HCT116 (cell line): ENCODE measurements at regions not wholly inside any gene's neighbourhood (a gene's known extent, or its start where the extent isn't known, plus 50 kb on each side); places are given as distances from the start of the nearest gene placed in this dataset.

Experiments
- ATAC-seq: fragments of 200-7000 bp; cut with Tn5 transposase; 2 replicates; pipeline ENCODE4 v1.9.1; 2020; ENCODE audit warnings: mild to moderate bottlenecking, moderate library complexity
- BruUV-seq: library from RNA; stranded (reverse); fragments of 400-500 nt; replicated peaks from 2 replicates; lab custom pipeline; 2021; lab: Mats Ljungman, UMichigan
- CTCF ChIA-PET: fragments of 300-600 bp; sonication (Branson Sonifier 250); formaldehyde crosslinking; loops from one replicate; lab custom pipeline; 2021; ENCODE audit warnings: antibody characterized with exemption; lab: Charles Lee
- POLR2A ChIA-PET: fragments of 300-600, 350-600 bp; sonication (Branson Sonifier 250); formaldehyde crosslinking; loops from one replicate; lab custom pipeline; 2021; ENCODE audit warnings: antibody characterized with exemption; lab: Charles Lee
- RAD21 ChIA-PET, 2 experiments: fragments of 300-600 bp; sonication (Branson Sonifier 250); formaldehyde crosslinking; loops; one replicate each; lab custom pipeline; 2023; ENCODE audit warnings: low total read pairs in 2 of 2; ENCODE audit not compliant: uncharacterized antibody in 2 of 2, unreplicated experiment in 2 of 2, low non-redundant PET in 1 of 2; lab: Charles Lee
- DNase-seq: peaks from one replicate; pipeline ENCODE4 v3.0.0-alpha.2; 2010; ENCODE audit warnings: low read depth, low spot score
- H2AFZ ChIP-seq: fragments of 200-600 bp; shearing (Covaris generic), sonication (generic); 2 replicates; pipeline ENCODE4 v1.6.1; 2017; ENCODE audit warnings: low read depth, mixed run types, mixed read lengths, antibody characterized with exemption, low read length; ENCODE audit not compliant: poor library complexity, severe bottlenecking
- H3K27ac ChIP-seq: 2 replicates; pipeline ENCODE4 v1.5.1; 2012; ENCODE audit warnings: low read depth, low read length
- H3K27me3 ChIP-seq: fragments of 200-600 bp; sonication (generic); 2 replicates; pipeline ENCODE4 v1.6.1; 2016; ENCODE audit warnings: mixed run types, low read length, mixed read lengths; ENCODE audit not compliant: insufficient read depth
- H3K36me3 ChIP-seq, 2 experiments: fragments of 200-500 bp in 1 of 2; fragments of 200-600 bp in 1 of 2; sonication (Bioruptor generic) in 1 of 2; sonication (generic) in 1 of 2; 2 replicates each; pipeline versions ENCODE4 v1.5.1 to v1.6.1; 2014 to 2016; ENCODE audit warnings: low read length in 2 of 2, inconsistent platforms in 1 of 2, mixed read lengths in 1 of 2, mixed run types in 1 of 2; ENCODE audit not compliant: insufficient read depth in 2 of 2, control insufficient read depth in 1 of 2
- H3K4me1 ChIP-seq, 2 experiments: fragments of 200-600 bp in 1 of 2; sonication (generic) in 1 of 2; 2 replicates each; pipeline versions ENCODE4 v1.5.1 to v1.6.1; 2012 to 2017; ENCODE audit warnings: low read length in 2 of 2, inconsistent platforms in 1 of 2, mild to moderate bottlenecking in 1 of 2, mixed read lengths in 1 of 2, mixed run types in 1 of 2, moderate library complexity in 1 of 2; ENCODE audit not compliant: insufficient read depth in 2 of 2, control insufficient read depth in 1 of 2
- H3K4me2 ChIP-seq: fragments of 200-600 bp; sonication (generic); 2 replicates; pipeline ENCODE4 v1.6.1; 2017; ENCODE audit warnings: mixed run types, low read length, mixed read lengths
- H3K4me3 ChIP-seq, 2 experiments: fragments of 200-600 bp in 1 of 2; sonication (generic) in 1 of 2; replicated peaks in 1 of 2; 2 replicates each; pipeline ENCODE4 v1.5.1; 2011 to 2016; ENCODE audit warnings: low read length in 2 of 2, control low read depth in 1 of 2, low read depth in 1 of 2, mild to moderate bottlenecking in 1 of 2, mixed read lengths in 1 of 2, mixed run types in 1 of 2
- H3K79me2 ChIP-seq: fragments of 200-600 bp; sonication (generic); 2 replicates; pipeline ENCODE4 v1.6.1; 2017; ENCODE audit warnings: mild to moderate bottlenecking, mixed run types, low read length, moderate library complexity, mixed read lengths; ENCODE audit not compliant: insufficient read depth
- H3K9ac ChIP-seq: fragments of 200-600 bp; sonication (generic); 2 replicates; pipeline ENCODE4 v1.6.1; 2016; ENCODE audit warnings: low read length, mixed read lengths
- H3K9me2 ChIP-seq: fragments of 200-600 bp; sonication (generic), shearing (Covaris generic); 2 replicates; pipeline ENCODE4 v1.6.1; 2017; ENCODE audit warnings: mixed run types, mild to moderate bottlenecking, moderate library complexity; ENCODE audit not compliant: insufficient read depth
- H3K9me3 ChIP-seq, 2 experiments: fragments of 200-500 bp in 1 of 2; fragments of 200-600 bp in 1 of 2; sonication (Bioruptor generic) in 1 of 2; sonication (generic) in 1 of 2; 2 replicates each; pipeline ENCODE4 v1.6.1; 2014 to 2017; ENCODE audit warnings: low read length in 2 of 2, mixed read lengths in 2 of 2, inconsistent platforms in 1 of 2, low read depth in 1 of 2, mild to moderate bottlenecking in 1 of 2, mixed run types in 1 of 2, moderate library complexity in 1 of 2; ENCODE audit not compliant: control insufficient read depth in 1 of 2, insufficient read depth in 1 of 2
- H4K20me1 ChIP-seq: fragments of 200-600 bp; sonication (generic), shearing (Covaris generic); 2 replicates; pipeline ENCODE4 v1.6.1; 2017; ENCODE audit warnings: mixed run types, mild to moderate bottlenecking, moderate library complexity; ENCODE audit not compliant: insufficient read depth
- EGR1 ChIP-seq: IDR thresholded peaks from 2 replicates; pipeline ENCODE4 v1.6.1; 2012; ENCODE audit warnings: low read depth
- ELF1 ChIP-seq: IDR thresholded peaks from 2 replicates; pipeline ENCODE4 v1.6.1; 2012; ENCODE audit warnings: low read depth, borderline replicate concordance
- EZH2 ChIP-seq: fragments of 200-600 bp; sonication (generic); IDR thresholded peaks from 2 replicates; pipeline ENCODE4 v1.6.1; 2017; ENCODE audit warnings: antibody characterized with exemption, mixed run types
- FOSL1 ChIP-seq: IDR thresholded peaks from 2 replicates; pipeline ENCODE4 v1.6.1; 2012; ENCODE audit warnings: low read depth
- JUND ChIP-seq: IDR thresholded peaks from 2 replicates; pipeline ENCODE4 v1.6.1; 2012
- POLR2AphosphoS5 ChIP-seq: IDR thresholded peaks from 2 replicates; pipeline ENCODE4 v1.6.1; 2011; ENCODE audit warnings: mild to moderate bottlenecking, low read depth, low read length, moderate library complexity
- RAD21 ChIP-seq: IDR thresholded peaks from 2 replicates; pipeline ENCODE4 v1.6.1; 2012; ENCODE audit warnings: low read depth, mild to moderate bottlenecking
- SP1 ChIP-seq: IDR thresholded peaks from 2 replicates; pipeline ENCODE4 v1.6.1; 2012; ENCODE audit warnings: low read depth
- TCF7L2 ChIP-seq: IDR thresholded peaks from 2 replicates; pipeline ENCODE4 v1.7.0; 2011; ENCODE audit warnings: borderline replicate concordance, inconsistent platforms; ENCODE audit not compliant: insufficient read depth, insufficient read length; ENCODE audit errors: extremely low read depth
- YY1 ChIP-seq: IDR thresholded peaks from 2 replicates; pipeline ENCODE4 v1.6.1; 2011; ENCODE audit warnings: low read length, low read depth, moderate library complexity, mild to moderate bottlenecking; ENCODE audit not compliant: insufficient replicate concordance; ENCODE audit errors: extremely low read depth
- ZNF274 ChIP-seq: fragments of 200-500 bp; sonication (Bioruptor generic); IDR thresholded peaks from 2 replicates; pipeline ENCODE4 v1.6.1; 2014; ENCODE audit warnings: mild to moderate bottlenecking, low read depth, low read length, inconsistent platforms
- intact Hi-C: fragments of 100-400 bp; cut with micrococcal nuclease; formaldehyde crosslinking; loops from 2 replicates; pipeline ENCODE4 v1.10.0; 2022
- TF ChIP-seq, protein P1 (sequence below): IDR thresholded peaks from 2 replicates; pipeline ENCODE4 v1.6.1; 2012; ENCODE audit warnings: low read depth
- TF ChIP-seq, protein P2 (sequence below), 3 experiments: fragments of 200-600 bp in 1 of 3; sonication (generic) in 1 of 3; IDR thresholded peaks in 2 of 3; conservative IDR thresholded peaks in 1 of 3; 2 replicates each; pipeline ENCODE4 v1.5.1; 2012 to 2017; ENCODE audit warnings: low read depth in 2 of 3, low read length in 2 of 3, antibody characterized with exemption in 1 of 3, borderline replicate concordance in 1 of 3, control low read depth in 1 of 3, mild to moderate bottlenecking in 1 of 3, mixed read lengths in 1 of 3, mixed run types in 1 of 3, moderate library complexity in 1 of 3; ENCODE audit not compliant: insufficient read depth in 1 of 3
- TF ChIP-seq, protein P3 (sequence below): IDR thresholded peaks from 2 replicates; pipeline ENCODE4 v1.6.1; 2011; ENCODE audit warnings: mild to moderate bottlenecking, low read length, moderate library complexity; ENCODE audit not compliant: insufficient replicate concordance; ENCODE audit errors: extremely low read depth

DNA sequence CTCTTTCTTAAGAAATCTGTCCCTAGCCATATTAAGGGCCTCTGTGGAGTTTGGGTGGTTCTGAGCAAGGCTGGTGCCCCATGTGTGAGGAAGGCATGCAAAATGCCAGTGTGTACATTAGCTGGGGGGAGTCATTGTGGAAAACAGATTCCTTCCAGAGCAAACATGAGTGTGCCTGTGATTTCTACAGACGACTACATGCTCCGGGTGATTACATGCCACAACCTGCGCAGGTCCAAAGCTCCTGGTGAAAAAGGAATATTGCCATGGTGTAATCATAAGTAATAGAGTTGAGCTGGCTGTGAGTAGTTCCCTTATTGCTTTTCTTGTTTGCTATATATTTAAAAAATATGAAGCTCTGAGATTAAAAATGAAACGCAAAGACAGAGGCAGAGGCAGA, 102.1 kb downstream of the ACER2 start:
- no peaks in the 10 kb centered on the region for H3K36me3 ChIP-seq
- no peaks in the 10 kb centered on the region for H3K79me2 ChIP-seq
- H3K9me2 ChIP-seq, result peaks cover 3% of the 10 kb centered on the region; the same call in 1 of the 2 replicates
- H3K9ac ChIP-seq, result no peak overlapping the region
- H3K27ac ChIP-seq, result no peak overlapping the region
- H3K4me1 ChIP-seq, result peaks cover 0 to 10% of the 10 kb centered on the region in 2 experiments; a peak in 2 of 4 replicates
- peaks cover 11% of the 10 kb centered on the region; the same call in 1 of the 2 replicates for H3K27me3 ChIP-seq
- H3K4me3 ChIP-seq, result no peak overlapping the region
- H3K9me3 ChIP-seq, result no peaks in the 10 kb centered on the region
- ChIA-PET RAD21 (no interaction called here), CTCF (no interaction called here), POLR2A (no interaction called here)
- H3K4me2 ChIP-seq, result no peak overlapping the region
- no peak for ATAC-seq
- DNase-seq, result no peak
- intact Hi-C loops, result no loop called here
- BruUV-seq, result no TSS peak
- no peaks in the 10 kb centered on the region for H4K20me1 ChIP-seq
- TF ChIP-seq, protein P1, sequence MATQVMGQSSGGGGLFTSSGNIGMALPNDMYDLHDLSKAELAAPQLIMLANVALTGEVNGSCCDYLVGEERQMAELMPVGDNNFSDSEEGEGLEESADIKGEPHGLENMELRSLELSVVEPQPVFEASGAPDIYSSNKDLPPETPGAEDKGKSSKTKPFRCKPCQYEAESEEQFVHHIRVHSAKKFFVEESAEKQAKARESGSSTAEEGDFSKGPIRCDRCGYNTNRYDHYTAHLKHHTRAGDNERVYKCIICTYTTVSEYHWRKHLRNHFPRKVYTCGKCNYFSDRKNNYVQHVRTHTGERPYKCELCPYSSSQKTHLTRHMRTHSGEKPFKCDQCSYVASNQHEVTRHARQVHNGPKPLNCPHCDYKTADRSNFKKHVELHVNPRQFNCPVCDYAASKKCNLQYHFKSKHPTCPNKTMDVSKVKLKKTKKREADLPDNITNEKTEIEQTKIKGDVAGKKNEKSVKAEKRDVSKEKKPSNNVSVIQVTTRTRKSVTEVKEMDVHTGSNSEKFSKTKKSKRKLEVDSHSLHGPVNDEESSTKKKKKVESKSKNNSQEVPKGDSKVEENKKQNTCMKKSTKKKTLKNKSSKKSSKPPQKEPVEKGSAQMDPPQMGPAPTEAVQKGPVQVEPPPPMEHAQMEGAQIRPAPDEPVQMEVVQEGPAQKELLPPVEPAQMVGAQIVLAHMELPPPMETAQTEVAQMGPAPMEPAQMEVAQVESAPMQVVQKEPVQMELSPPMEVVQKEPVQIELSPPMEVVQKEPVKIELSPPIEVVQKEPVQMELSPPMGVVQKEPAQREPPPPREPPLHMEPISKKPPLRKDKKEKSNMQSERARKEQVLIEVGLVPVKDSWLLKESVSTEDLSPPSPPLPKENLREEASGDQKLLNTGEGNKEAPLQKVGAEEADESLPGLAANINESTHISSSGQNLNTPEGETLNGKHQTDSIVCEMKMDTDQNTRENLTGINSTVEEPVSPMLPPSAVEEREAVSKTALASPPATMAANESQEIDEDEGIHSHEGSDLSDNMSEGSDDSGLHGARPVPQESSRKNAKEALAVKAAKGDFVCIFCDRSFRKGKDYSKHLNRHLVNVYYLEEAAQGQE, result no peak
- TF ChIP-seq POLR2AphosphoS5 (no peak), TCF7L2 (no peak), JUND (no peak), EZH2 (no peak), YY1 (no peak), ZNF274 (no peak), EGR1 (no peak), FOSL1 (no peak), RAD21 (no peak), SP1 (no peak), ELF1 (no peak)
- TF ChIP-seq, protein P2, sequence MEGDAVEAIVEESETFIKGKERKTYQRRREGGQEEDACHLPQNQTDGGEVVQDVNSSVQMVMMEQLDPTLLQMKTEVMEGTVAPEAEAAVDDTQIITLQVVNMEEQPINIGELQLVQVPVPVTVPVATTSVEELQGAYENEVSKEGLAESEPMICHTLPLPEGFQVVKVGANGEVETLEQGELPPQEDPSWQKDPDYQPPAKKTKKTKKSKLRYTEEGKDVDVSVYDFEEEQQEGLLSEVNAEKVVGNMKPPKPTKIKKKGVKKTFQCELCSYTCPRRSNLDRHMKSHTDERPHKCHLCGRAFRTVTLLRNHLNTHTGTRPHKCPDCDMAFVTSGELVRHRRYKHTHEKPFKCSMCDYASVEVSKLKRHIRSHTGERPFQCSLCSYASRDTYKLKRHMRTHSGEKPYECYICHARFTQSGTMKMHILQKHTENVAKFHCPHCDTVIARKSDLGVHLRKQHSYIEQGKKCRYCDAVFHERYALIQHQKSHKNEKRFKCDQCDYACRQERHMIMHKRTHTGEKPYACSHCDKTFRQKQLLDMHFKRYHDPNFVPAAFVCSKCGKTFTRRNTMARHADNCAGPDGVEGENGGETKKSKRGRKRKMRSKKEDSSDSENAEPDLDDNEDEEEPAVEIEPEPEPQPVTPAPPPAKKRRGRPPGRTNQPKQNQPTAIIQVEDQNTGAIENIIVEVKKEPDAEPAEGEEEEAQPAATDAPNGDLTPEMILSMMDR (IDR thresholded peaks at IDR 0.05 in 2 of 3, conservative IDR thresholded peaks at IDR 0.05 in 1 of 3; ENCODE audit: borderline replicate concordance in 1 of 3, insufficient read depth in 1 of 3, low read depth in 2 of 3, low read length in 2 of 3), result no peak
- TF ChIP-seq, protein P3, sequence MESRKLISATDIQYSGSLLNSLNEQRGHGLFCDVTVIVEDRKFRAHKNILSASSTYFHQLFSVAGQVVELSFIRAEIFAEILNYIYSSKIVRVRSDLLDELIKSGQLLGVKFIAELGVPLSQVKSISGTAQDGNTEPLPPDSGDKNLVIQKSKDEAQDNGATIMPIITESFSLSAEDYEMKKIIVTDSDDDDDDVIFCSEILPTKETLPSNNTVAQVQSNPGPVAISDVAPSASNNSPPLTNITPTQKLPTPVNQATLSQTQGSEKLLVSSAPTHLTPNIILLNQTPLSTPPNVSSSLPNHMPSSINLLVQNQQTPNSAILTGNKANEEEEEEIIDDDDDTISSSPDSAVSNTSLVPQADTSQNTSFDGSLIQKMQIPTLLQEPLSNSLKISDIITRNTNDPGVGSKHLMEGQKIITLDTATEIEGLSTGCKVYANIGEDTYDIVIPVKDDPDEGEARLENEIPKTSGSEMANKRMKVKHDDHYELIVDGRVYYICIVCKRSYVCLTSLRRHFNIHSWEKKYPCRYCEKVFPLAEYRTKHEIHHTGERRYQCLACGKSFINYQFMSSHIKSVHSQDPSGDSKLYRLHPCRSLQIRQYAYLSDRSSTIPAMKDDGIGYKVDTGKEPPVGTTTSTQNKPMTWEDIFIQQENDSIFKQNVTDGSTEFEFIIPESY, result no peak
- no peak overlapping the region for H2AFZ ChIP-seq
